ENCODE measurements at regions not wholly inside any gene's neighbourhood (a gene's known extent, or its start where the extent isn't known, plus 50 kb on each side); places are given as distances from the start of the nearest gene placed in this dataset.

DNA sequence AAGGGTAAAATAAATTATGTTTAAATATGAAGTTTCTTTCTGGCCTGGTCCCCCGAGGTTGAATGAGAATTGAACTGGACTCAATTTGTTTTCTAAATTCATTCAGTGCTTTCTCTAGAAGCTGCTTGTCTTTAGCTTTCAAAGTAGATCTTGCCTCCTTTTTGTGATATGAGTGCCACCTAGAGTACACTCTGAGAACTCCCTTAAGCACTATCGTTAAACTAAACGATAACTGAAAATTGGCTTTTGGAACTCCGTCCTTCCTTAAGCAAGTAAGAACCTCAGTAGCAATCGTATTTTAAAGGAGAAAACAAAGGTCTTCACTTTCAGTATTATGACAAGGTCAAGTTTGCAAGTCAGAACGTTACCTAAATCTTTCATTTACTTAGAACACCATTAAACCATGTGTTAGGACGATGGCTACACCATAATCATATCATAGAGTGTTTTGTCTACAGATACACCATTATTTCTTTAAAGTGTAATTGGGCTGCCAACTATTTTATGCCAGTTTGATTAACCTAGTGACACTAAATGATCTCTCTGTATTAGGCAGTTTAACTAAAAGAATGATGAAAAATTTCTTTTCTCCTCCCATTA lies 364.8 kb downstream of the SNAPC1 start:
- Mint-ChIP-seq H3K27ac (ENCODE audit: unreplicated experiment) (no peak overlapping the region), H3K36me3 (ENCODE audit: insufficient read depth, unreplicated experiment) (no peaks in the 10 kb centered on the region), H3K27me3 (ENCODE audit: insufficient read depth, unreplicated experiment) (peaks cover 3% of the 10 kb centered on the region), H3K4me3 (ENCODE audit: unreplicated experiment) (no peak overlapping the region), H3K9me3 (ENCODE audit: unreplicated experiment) (no peaks in the 10 kb centered on the region), H3K4me1 (ENCODE audit: low read depth, unreplicated experiment) (no peaks in the 10 kb centered on the region)
- intact Hi-C loops (cut with micrococcal nuclease; ENCODE audit: unreplicated experiment) = loop anchor here (1.0 kb wide), 4 partner anchors 204 to 671 kb away; no protein-coding TSS in a partner anchor
- H3K36me3 ChIP-seq (ENCODE audit: control insufficient read depth, insufficient read depth, low read length) = no peaks in the 10 kb centered on the region
- no peak overlapping the region for H3K4me3 ChIP-seq (ENCODE audit: low read depth, low read length)
- POLR2A ChIA-PET = no interaction called here
- TF ChIP-seq, protein P1, sequence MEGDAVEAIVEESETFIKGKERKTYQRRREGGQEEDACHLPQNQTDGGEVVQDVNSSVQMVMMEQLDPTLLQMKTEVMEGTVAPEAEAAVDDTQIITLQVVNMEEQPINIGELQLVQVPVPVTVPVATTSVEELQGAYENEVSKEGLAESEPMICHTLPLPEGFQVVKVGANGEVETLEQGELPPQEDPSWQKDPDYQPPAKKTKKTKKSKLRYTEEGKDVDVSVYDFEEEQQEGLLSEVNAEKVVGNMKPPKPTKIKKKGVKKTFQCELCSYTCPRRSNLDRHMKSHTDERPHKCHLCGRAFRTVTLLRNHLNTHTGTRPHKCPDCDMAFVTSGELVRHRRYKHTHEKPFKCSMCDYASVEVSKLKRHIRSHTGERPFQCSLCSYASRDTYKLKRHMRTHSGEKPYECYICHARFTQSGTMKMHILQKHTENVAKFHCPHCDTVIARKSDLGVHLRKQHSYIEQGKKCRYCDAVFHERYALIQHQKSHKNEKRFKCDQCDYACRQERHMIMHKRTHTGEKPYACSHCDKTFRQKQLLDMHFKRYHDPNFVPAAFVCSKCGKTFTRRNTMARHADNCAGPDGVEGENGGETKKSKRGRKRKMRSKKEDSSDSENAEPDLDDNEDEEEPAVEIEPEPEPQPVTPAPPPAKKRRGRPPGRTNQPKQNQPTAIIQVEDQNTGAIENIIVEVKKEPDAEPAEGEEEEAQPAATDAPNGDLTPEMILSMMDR (IDR thresholded peaks at IDR 0.05; ENCODE audit: insufficient read depth in 1 of 2, low read depth in 1 of 2, low read length in 1 of 2, severe bottlenecking in 1 of 2, unreplicated experiment in 1 of 2) = peak; percentile 51 to 76
- no peaks in the 10 kb centered on the region for H3K27me3 ChIP-seq (replicated peaks; ENCODE audit: control insufficient read depth, insufficient read depth, low read length)
- BruUV-seq (replicated peaks) = no TSS peak
- no peaks in the 10 kb centered on the region for H3K9me3 ChIP-seq
- CTCF ChIA-PET = interaction anchor here (0.6 to 1.4 kb wide), 12 partner anchors 11 to 645 kb away, joined by 3 to 16 read pairs (median 4); no protein-coding TSS in a partner anchor
- DNase-seq = peak in 1 of 2 experiments; percentile 56
- H3K4me1 ChIP-seq = no peaks in the 10 kb centered on the region

DNA sequence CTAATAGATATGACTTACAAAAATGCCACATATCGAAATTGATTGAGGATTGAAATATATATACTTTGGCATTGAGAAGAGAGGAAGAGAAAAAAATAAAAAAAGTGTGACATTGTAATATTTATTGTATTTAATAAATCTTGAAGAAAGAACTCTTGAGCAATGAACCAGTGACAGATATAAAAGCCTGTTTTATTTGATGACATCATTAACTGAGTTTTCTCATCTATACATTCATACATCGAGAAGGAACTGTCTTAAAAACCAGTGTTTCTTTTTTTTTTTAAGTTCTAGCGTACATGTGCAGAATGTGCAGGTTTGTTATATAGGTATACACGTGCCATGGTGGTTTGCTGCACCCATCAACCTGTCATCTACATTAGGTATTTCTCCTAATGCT lies 368.2 kb downstream of the SNAPC1 start:
- no peaks in the 10 kb centered on the region for H3K4me1 ChIP-seq
- H3K9me3 ChIP-seq = no peaks in the 10 kb centered on the region
- Mint-ChIP-seq H3K4me1 (ENCODE audit: low read depth, unreplicated experiment) (no peaks in the 10 kb centered on the region), H3K9me3 (ENCODE audit: unreplicated experiment) (no peaks in the 10 kb centered on the region), H3K27ac (ENCODE audit: unreplicated experiment) (no peak overlapping the region), H3K27me3 (ENCODE audit: insufficient read depth, unreplicated experiment) (peaks cover 10% of the 10 kb centered on the region), H3K36me3 (ENCODE audit: insufficient read depth, unreplicated experiment) (no peaks in the 10 kb centered on the region), H3K4me3 (ENCODE audit: unreplicated experiment) (no peak overlapping the region)
- ChIA-PET POLR2A (no interaction called here), CTCF (no interaction called here)
- H3K27me3 ChIP-seq (replicated peaks; ENCODE audit: control insufficient read depth, insufficient read depth, low read length) = peaks cover 1% of the 10 kb centered on the region; the same call in 1 of the 2 replicates
- intact Hi-C loops (cut with micrococcal nuclease; ENCODE audit: unreplicated experiment) = no loop called here
- no TSS peak for BruUV-seq (replicated peaks)
- TF ChIP-seq, protein P1 (IDR thresholded peaks at IDR 0.05; ENCODE audit: insufficient read depth in 1 of 2, low read depth in 1 of 2, low read length in 1 of 2, severe bottlenecking in 1 of 2, unreplicated experiment in 1 of 2) = no peak
- no peak overlapping the region for H3K4me3 ChIP-seq (ENCODE audit: low read depth, low read length)
- no peak for DNase-seq
- H3K36me3 ChIP-seq (ENCODE audit: control insufficient read depth, insufficient read depth, low read length) = no peaks in the 10 kb centered on the region

DNA sequence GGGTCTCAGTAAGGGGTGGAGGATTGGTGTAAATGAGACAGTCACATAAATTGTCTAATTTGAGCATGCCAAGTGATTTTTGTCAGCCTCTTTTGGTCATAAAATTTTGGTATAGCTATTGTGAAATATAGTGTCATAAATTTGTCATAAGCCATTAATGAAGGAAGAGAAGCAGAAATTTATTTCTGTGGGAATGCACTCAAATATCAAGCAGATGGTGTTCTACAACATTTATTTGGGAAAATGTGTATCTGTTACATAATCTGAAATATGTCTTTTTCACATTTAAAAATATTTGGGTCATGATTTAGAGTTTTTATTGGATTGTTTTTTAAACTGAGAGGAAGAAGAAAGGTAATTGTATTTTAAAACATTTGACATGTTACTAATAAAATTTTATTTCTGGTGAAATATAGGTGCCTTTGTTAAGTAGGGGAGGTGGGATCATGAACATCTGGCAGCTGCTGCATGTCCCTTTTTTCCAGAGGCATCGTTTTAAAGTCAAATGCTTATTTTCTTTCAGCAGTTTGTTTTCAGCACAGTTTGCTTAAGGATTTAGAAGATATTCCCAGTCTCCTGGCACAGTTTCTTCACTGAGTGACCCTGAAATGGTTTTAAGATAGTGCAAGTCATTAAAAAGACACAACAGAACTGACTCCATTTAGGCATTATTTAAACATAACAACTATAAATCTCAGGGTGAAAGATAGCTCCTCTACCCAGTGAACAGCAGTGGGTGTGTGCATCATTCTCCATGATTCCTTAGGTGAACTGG lies 371.7 kb downstream of the SNAPC1 start:
- TF ChIP-seq, protein P1 (IDR thresholded peaks at IDR 0.05; ENCODE audit: insufficient read depth in 1 of 2, low read depth in 1 of 2, low read length in 1 of 2, severe bottlenecking in 1 of 2, unreplicated experiment in 1 of 2) = no peak
- Mint-ChIP-seq H3K4me1 (ENCODE audit: low read depth, unreplicated experiment) (no peaks in the 10 kb centered on the region), H3K27ac (ENCODE audit: unreplicated experiment) (no peak overlapping the region), H3K4me3 (ENCODE audit: unreplicated experiment) (no peak overlapping the region), H3K27me3 (ENCODE audit: insufficient read depth, unreplicated experiment) (peaks cover 16% of the 10 kb centered on the region), H3K9me3 (ENCODE audit: unreplicated experiment) (no peaks in the 10 kb centered on the region), H3K36me3 (ENCODE audit: insufficient read depth, unreplicated experiment) (no peaks in the 10 kb centered on the region)
- POLR2A ChIA-PET = no interaction called here
- no TSS peak for BruUV-seq (replicated peaks)
- H3K27me3 ChIP-seq (replicated peaks; ENCODE audit: control insufficient read depth, insufficient read depth, low read length) = peaks cover 1% of the 10 kb centered on the region; the same call in 1 of the 2 replicates
- CTCF ChIA-PET = no interaction called here
- H3K4me1 ChIP-seq = no peaks in the 10 kb centered on the region
- no peaks in the 10 kb centered on the region for H3K9me3 ChIP-seq
- intact Hi-C loops (cut with micrococcal nuclease; ENCODE audit: unreplicated experiment) = no loop called here
- DNase-seq = no peak
- H3K4me3 ChIP-seq (ENCODE audit: low read depth, low read length) = no peak overlapping the region
- no peaks in the 10 kb centered on the region for H3K36me3 ChIP-seq (ENCODE audit: control insufficient read depth, insufficient read depth, low read length)
